GM12891 (cell line): ENCODE measurements at regions not wholly inside any gene's neighbourhood (a gene's known extent, or its start where the extent isn't known, plus 50 kb on each side); places are given as distances from the start of the nearest gene placed in this dataset.

Experiments used
- POLR2A ChIP-seq: IDR thresholded peaks from 2 replicates; pipeline ENCODE4 v1.6.1; 2011; ENCODE audit warnings: low read depth, low read length, control low read depth
- POLR2AphosphoS5 ChIP-seq: IDR thresholded peaks from 2 replicates; pipeline ENCODE4 v1.6.1; 2011; ENCODE audit warnings: low read depth, low read length, control low read depth
- POU2F2 ChIP-seq: IDR thresholded peaks from 2 replicates; pipeline ENCODE4 v1.6.1; 2011; ENCODE audit warnings: low read depth, mild to moderate bottlenecking, control low read depth, low read length, moderate library complexity
- SPI1 ChIP-seq: IDR thresholded peaks from 2 replicates; pipeline ENCODE4 v1.6.1; 2011; ENCODE audit warnings: low read depth, low read length, control low read depth
- TAF1 ChIP-seq: IDR thresholded peaks from 2 replicates; pipeline ENCODE4 v1.6.1; 2011; ENCODE audit warnings: low read depth, low read length, control low read depth

- TF ChIP-seq POLR2A: no peak
- TF ChIP-seq POU2F2: no peak
- no peak for TF ChIP-seq POLR2AphosphoS5
- no peak for TF ChIP-seq TAF1
- TF ChIP-seq SPI1: no peak
These were observed 184.9 kb downstream of the TINAG start for GRCh38 chr6:54493138-54493537.
